Limb (tissue), 2 donors: ENCODE measurements at regions not wholly inside any gene's neighbourhood (a gene's known extent, or its start where the extent isn't known, plus 50 kb on each side); places are given as distances from the start of the nearest gene placed in this dataset.
"Not testable (repeated sequence)": the region's sequence is repeated elsewhere in the genome, so short reads cannot be mapped to it uniquely, and the experiment has no call there.

Experiments
- DNase-seq, 2 donors: peaks; one replicate each; pipeline ENCODE4 v3.0.0-alpha.2; 2016; ENCODE audit errors: extremely low spot score in 2 of 2

DNA sequence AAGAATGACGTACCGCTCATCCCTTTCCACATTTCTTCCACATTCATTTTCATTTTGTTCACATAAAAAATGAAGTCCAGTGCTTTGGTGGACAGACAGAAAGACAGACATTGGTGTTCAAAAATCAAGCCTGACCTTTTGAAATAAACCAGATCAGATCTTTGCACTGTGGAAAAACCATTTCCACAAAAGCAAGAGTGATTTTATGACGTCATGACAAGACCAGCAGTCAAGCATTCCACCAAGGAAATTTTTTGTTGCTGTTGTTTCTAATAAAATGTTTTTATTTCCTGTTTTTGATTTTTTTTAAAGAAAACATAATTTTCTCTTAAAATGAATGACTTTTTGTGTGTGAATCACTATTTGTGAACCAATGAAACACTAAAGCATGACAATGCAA, 350.0 kb downstream of the KCNJ2 start:
- DNase-seq = no peak

DNA sequence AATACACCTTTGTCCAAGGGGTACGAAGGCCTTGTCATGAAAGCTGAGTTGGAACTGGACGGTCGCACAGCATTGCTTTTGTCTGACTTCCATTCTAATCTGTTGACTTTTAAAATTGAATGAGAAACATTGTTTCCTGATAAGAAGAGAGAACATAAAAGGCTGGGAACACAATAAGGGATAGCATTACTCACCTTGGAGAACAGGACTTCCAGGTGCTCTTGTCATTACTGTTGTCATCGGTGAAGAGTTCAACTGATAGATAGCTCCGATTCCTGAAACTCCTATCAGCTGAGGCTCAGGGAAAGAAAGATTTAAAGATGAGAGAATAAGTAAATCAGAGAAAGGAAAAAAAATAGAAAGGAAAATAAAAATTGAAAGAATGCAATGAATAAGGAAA, 351.1 kb downstream of the KCNJ2 start:
- no peak for DNase-seq

DNA sequence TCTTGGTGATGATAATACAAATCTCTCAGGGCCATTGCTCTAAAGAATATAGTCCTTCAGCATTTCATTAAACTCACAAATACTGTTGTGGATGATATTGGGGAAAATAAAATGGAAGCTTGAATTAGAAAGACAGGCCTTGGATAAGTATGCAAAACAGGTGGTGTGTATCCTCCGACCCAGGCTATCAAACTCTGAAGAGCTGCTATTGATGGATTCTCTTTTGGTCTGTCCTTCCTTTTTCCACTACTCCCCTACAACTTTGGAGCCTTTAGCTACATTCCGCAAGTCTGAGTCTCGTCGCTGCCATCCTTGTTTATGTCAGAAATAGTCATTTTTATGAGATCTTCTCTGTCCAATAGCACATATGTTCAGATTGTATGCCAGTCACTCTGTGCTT, 351.6 kb downstream of the KCNJ2 start:
- DNase-seq = no peak

DNA sequence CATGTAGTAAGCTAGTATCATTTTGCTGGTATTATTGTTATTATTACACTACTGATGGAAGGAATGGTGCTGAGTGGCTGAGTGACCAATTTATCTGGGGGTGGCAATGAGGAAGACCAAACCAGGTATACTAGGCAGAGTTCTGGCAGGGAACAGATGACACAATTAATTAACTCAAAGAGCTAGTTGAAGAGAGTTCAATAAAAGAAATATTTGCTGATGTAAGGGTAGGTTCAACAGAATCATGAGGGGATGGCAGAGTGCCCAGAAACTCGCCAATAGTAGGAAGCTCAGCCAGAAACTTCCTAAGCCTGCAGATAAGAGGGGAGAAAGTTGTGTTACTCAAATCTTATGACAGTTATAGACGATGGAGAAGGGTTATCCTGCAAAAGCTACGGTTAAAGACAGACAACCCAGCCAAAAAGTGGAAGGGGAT, 352.5 kb downstream of the KCNJ2 start:
- no peak for DNase-seq

DNA sequence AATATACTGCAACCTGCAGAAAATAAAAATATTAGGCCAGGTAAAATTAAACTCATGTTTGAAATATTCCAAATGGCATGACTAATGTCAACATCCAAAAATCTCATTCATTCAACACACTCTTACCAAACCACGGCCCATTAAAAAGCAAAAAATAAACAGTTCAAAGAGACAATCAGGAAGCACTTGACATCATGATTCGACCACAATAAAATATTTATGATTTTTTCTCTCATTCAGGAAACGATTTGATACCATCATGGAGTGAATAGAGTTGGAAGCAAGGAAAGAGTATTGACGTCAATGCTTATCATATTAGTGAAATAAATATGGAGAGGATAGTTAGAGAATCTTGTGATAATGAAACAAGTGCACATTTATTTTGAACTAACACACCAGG, 354.1 kb downstream of the KCNJ2 start:
- no peak for DNase-seq

DNA sequence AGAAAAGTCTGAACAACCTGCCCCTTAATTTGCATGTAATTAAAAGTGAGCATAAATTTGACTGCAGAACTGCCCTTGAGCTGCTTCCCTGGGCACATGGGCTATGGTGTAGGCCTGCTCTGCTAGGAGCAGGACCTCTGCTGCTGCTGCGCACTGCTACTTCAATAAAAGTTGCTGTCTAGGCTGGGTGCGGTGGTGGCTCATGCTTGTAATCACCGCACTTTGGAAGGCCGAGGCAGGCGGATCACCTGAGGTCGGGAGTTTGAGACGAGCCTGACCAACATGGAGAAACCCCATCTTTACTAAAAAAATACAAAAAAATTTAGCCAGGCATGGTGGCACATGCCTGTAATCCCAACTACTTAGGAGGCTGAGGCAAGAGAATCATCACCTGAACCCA, 355.7 kb downstream of the KCNJ2 start:
- not testable (repeated sequence) for DNase-seq

DNA sequence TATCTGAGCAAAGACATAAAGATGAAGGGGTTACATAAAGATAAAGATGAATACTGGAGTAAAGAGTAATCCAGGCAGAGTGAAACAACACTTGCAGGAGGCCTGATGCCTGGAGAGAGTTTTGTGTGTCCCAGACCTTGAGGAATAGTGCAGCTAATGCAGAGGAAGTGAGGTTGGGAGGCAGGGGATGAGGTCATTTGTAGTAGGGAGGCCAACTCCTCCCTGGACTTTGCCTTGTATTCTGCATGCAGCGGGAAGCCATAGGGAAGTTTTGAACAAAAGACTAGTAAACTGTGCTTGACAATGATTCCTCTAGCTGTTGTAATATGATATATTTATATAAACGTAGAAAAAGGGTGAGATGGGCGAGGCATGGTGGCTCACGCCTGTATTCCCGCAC, 356.6 kb downstream of the KCNJ2 start:
- no peak for DNase-seq

DNA sequence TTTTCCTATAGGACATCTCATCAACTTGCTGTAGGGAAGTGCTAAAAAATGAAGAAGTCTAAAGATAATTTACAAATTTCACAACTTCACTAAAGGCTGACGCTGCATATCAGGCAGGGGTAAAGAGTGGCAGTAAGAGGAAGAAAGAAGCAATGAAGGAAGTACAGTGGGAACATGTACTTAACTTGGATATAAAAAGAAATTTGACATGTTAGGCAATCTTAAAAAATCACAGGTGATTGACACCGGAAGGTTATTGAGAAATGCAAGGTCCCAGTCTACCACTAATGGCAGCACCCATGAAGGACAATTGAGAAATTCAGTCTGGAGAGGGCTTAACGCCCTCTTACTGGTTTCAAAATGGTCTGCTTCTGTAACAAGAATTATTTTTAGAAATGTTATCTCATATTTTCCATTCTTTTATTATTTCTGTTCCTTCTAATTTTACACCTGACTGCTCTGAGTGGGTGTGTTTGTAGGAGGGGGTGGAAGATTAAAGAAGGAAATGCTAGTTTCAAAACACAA, 358.1 kb downstream of the KCNJ2 start:
- no peak for DNase-seq

DNA sequence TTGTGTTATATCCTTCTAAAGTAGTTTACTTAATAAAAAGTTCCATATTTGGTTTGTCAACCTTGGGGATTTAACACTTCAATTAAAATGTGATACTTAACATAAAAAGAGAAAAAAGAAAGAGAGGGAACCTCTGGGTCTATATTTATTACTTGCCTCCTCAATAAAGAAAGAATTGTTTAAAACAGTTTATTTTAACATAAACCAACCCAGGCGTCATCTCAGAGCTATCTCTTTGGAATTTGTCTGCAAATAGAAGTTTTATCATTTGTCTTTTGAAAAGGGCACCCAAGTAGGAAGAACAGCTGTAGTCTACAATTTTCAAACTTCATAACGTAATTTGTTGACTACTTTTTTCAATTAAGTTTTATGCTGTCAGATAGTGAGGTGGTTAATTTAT, 364.1 kb downstream of the KCNJ2 start:
- no peak for DNase-seq

DNA sequence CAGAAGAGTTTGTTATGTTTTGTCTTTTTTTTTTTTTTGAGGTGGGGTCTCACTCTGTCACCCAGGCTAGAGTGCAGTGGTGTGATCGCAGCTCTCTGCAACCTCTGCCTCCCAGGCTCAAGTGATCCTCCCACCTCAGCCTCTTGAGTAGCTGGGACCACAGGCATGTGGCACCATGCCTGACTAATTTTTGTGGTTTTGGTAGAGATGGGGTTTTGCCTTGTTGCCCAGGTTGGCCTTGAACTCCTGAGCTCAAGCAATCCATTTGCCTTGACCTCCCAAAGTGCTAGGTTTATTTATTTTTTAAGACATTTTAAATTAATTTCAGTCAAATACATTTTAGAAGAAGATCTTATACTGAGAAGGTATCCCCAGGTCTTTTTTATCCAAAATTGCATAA, 366.7 kb downstream of the KCNJ2 start:
- no peak for DNase-seq

DNA sequence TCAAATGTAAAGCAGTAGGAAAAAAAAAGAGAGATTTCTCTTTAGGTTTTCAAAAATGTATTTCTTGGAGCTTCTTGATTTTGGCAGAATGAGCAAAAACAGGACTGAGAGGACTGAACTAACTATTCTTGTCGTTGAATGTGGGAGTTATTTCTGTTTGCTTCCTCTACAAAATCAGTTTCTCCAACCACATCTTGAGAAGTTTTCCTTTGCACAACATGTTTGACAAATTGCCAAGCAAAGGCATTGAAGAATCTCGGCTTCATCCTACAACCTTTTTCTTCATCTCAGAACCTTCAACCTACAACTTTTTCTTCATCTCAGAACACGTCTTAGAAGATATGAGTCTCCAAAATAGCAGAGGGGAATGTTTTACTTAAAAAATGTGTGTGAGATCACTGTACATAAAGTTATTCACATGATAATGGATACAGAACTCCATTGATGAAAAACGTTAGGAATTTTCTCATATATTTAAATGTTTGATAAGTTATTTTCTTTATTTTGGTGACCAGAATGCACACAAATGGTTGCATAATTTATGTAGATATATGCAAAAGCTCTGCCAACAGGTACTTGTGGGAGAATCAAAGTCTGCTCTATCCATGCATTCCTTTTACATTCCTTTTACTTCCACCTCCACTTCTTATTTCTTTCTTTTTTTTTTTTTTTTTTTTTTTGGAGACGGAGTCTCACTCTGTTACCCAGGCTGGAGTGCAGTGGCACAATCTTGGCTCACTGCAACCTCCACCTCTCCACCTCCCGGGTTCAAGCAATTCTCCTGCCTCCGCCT, 370.0 kb downstream of the KCNJ2 start:
- no peak for DNase-seq

DNA sequence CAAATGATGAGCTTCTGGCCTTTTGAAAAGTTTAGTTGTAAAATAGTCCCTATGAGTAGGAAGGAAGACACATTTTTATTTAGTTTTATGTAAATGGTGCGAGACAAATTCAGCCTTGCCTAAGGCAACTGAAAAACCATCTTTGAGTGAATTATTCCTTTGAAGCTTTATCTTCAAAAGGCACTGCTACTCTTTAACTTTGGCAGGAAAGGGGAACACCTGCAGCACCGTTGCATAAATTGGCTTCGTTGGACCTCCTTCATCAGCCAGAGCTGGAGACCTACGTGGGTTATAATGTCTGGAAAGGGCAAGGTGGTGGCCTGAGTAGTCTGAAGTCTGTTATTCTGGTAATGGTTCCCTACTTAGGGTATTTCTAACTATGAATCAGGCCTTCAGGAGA, 373.5 kb downstream of the KCNJ2 start:
- no peak for DNase-seq

DNA sequence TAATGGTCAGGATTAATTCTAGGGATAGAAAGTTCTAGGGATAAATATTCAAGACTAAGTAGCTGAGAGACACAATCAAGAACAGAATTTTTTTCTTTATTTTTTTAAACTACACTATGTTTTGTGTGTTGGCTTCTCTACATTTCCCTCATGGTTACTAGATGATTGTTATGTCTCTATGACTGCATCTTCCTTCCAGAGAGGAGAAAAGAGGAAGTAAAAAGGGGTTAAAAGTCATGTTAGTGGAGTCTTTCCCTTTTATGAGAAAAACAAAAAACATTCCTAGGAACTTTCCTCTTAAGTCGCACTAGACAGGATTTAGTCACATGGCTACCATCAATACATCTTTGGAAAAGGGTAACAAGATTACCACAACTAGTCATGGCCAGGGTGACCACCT, 375.0 kb downstream of the KCNJ2 start:
- DNase-seq = no peak

DNA sequence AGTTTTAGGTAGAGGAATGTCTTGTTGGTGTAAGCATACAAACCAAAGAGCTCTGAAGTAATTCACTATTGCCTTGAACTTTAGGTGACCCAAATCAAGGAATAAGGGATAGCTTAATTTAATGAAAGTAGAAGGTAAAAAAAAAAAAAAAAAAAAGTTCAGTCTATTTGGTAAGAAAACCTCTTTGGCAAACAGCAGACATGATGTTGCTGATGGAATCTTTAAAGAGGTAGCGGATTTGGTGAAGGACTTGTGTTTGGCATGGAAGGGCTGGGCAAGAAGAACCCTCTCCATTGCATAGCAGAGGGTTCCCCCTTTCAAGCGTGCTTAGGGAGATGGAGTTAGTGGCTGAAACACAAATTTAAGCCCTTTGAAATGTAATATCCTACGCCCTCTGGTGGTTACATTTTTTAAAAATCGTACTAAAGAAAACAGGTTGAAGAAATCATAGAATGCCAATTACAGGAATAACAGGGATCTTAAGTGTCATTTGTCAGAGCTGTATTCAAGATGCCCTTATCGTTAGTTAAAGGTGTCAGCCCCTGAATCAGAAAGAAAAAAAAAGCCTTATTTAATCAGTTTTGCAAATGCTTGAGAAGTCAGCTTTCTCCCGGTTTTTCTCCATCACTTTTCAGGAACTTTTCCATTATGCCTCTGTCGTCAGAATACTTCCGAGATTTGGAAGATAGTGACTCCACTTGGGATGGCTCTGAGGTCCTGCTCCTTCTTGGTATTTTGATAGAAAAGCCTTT, 383.1 kb downstream of the KCNJ2 start:
- peak; percentile 37 to 67 for DNase-seq

DNA sequence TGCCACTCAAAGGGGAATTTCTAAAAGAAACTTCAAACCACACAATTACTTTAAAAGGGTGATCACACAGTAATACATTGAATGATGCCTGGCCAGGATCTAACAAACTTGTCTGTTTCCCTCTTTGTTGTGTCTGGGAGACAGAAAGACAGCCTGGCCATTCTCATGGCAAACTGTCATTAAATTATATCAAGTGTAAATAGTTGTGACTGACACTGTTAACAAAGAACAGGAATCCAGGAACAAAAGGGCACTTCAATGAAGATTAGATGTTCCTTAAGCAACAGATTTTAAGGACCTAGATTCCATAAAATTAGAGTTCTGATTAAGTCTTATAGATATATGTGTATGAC, 383.6 kb downstream of the KCNJ2 start:
- DNase-seq = no peak

DNA sequence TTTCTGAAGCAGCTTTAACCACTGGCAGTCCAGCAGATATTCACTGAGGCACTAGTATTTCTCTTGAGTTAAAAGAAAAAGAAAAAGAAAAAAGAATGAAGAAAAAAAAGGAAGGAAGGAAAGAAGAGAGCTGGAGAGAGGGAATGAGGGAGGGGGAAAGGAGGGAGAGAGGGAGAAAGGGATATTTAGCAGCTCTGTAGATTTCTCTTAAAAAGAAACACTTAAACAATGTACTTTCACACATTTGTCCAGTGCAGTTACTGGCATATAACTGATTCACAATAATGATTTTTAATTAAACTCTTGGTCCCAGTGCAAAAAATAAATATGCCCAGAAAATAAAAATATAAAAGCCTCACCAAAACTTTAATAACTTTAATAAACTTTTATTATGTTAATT, 386.4 kb downstream of the KCNJ2 start:
- no peak for DNase-seq

DNA sequence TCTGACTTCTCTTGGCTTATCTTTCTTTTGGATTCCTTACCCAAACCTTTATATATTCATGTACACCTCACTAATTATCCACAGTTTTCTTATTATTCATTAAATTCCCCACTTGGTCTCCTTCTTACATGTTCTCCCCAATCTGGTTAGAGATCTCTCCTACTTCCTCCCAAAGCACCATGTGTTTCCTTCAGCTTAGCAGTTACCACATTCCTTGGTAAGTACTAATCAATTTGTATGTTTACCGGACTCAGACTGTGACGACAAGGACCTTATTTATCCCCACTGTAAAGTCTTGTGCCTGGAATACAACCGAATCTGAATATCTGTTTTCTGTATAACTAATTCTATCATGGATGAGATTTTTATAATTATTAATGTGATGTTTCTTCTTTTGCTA, 389.5 kb downstream of the KCNJ2 start:
- no peak for DNase-seq

DNA sequence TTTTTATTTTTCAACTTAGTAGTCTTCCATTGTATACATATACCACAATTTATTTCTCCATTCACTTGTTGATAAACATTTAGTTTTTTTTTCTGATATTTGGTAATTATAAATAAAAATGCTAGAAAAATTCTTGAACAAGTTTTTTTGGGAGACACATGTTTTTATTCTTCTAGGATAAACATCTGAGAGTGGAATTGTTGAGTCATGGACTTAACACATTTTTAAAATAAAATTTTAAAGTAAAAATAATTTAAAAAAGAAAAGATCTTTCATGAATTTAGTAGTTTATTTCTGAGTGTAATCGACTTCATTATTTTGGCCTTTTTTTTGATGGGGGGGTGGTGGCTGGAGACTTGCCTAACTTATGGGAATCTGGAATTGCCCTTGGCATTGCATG, 391.1 kb downstream of the KCNJ2 start:
- DNase-seq = no peak

DNA sequence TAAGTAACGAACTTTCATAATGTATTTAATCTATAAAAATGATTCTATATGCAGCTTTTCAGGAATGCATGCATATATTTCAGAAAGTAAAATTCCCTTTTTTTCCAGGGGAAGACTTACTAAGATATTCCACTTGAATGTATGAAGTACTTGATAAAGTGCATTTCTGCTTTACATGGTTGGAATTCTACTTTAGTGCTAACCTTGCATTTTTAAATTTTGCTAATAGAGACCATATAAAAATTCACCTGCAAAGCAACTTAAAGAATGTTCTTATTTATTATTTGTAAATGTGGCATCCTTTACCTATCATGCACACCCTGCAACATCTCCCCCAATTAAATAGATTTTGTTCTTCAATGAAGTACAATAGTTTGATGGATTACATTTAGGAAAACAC, 392.8 kb downstream of the KCNJ2 start:
- no peak for DNase-seq

DNA sequence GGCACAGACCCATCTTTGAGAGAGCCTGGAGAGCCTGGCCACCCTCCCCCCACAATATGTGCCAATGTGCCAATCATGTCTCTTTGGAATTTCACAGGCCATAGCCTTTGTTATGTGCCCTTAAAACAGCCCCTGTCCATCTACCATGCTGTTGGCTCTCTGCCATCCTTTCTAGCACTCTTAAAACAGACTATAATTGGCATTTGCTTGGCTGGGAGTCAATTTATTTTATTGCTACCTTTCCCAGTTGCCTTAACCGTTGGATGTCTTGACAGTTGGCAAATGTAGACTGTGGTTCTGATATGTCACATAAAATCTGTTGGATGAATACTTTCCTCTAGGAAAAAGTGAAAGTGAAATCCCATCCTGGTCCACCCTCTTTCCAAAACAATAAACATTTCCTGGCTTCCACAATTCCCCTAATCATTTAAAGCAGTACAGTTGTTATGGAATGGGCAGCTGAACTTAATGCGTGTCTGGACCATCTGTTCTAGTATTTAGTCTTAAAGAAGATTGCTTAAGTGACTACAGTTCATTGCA, 394.0 kb downstream of the KCNJ2 start:
- DNase-seq = peak; percentile 40 to 80

DNA sequence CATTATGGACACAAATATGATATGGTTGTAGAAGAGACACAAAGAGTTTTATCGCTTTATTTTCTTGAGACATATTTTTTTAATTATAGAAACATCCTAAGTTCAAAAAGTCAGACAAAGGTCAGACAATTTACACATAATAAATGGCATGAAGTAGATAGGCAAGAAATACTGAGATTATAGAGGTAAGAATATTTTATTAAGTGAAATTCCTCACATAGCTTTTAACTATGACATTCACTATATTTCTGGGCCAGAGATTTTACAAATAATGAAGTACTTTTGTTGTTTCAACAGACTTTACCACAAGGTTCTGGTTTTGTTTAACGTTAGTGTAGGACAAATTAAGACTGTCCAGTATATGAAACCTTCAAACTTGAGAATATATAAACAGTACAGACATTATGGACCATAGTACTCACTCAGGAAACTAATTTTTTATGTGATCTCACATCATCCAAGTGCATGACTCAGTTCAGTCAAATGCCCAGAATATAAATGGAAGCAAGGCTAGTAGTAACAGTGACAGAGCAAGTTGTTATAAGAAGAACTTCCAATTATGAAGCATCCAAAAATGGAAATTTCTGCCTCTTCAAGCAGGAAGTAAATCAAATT, 394.8 kb downstream of the KCNJ2 start:
- DNase-seq = no peak

DNA sequence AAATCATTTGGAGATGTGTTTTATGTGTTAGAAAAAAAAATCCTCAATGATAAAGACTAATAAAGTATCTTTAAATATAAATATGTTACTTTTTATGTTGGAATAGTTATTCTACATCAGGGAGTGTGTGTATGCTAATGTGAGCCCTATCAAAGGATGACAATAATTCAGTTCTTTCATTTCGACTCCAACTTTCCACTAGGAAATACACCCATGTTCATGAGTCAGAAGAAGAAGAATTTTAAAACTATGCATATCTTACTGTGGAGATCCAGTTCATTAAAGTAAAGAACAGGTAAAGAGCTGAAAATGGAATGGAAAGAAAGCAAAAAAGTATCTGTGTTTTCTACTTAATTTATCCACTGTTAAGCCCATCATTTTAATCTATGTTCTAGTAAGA, 399.8 kb downstream of the KCNJ2 start:
- DNase-seq = no peak
